Lung (tissue), 11 donors: ENCODE measurements at regions not wholly inside any gene's neighbourhood (a gene's known extent, or its start where the extent isn't known, plus 50 kb on each side); places are given as distances from the start of the nearest gene placed in this dataset.

Source experiments
- ATAC-seq: fragments of 200-7000 bp; cut with Tn5 transposase; one replicate; pipeline ENCODE4 v1.9.1; 2020; ENCODE audit warnings: moderate number of reproducible peaks; ENCODE audit not compliant: insufficient read depth, low FRiP score
- DNase-seq, 3 donors: peaks; one replicate each; pipeline ENCODE4 v3.0.0-alpha.2; 2013 to 2017
- H3K27ac ChIP-seq, 2 donors: one replicate each; pipeline ENCODE4 v1.5.1; 2013; ENCODE audit warnings: mild to moderate bottlenecking in 2 of 2, moderate library complexity in 2 of 2, control low read depth in 1 of 2, inconsistent platforms in 1 of 2, low read depth in 1 of 2, low read length in 1 of 2
- H3K27me3 ChIP-seq, 3 donors: one replicate each; pipeline ENCODE4 v1.5.1; 2013; ENCODE audit warnings: low read length in 2 of 3; ENCODE audit not compliant: control insufficient read depth in 3 of 3, insufficient read depth in 3 of 3
- H3K36me3 ChIP-seq, 4 donors: one replicate each; pipeline ENCODE4 v1.5.1; 2013; ENCODE audit warnings: low read length in 4 of 4, mild to moderate bottlenecking in 1 of 4, moderate library complexity in 1 of 4; ENCODE audit not compliant: control insufficient read depth in 4 of 4, insufficient read depth in 4 of 4
- H3K4me1 ChIP-seq, 5 donors: one replicate each; pipeline ENCODE4 v1.5.1; 2013; ENCODE audit warnings: low read length in 5 of 5, mild to moderate bottlenecking in 2 of 5, moderate library complexity in 1 of 5; ENCODE audit not compliant: control insufficient read depth in 5 of 5, insufficient read depth in 5 of 5
- H3K4me3 ChIP-seq: one replicate; pipeline ENCODE4 v1.5.1; 2013; ENCODE audit warnings: mild to moderate bottlenecking, control low read depth, moderate library complexity
- H3K9ac ChIP-seq, 2 donors: one replicate each; pipeline ENCODE4 v1.5.1; 2013; ENCODE audit warnings: low read length in 2 of 2, control low read depth in 1 of 2; ENCODE audit not compliant: insufficient read depth in 1 of 2
- H3K9me3 ChIP-seq, 4 donors: one replicate each; pipeline ENCODE4 v1.5.1; 2013; ENCODE audit warnings: low read length in 3 of 4, mild to moderate bottlenecking in 1 of 4, moderate library complexity in 1 of 4; ENCODE audit not compliant: control insufficient read depth in 4 of 4, insufficient read depth in 3 of 4
- CTCF ChIP-seq: IDR thresholded peaks from 2 replicates; pipeline ENCODE4 v1.5.1; 2012; ENCODE audit warnings: mild to moderate bottlenecking; ENCODE audit errors: control extremely low read depth, extremely low read depth
- WGBS, 2 donors: extraction: QIAGEN DNeasy Blood & Tissue Kit; methylation state at CpG; one replicate each; pipeline ENCODE4 v1.1.7; 2013; 5-methylcytosine and 5-hydroxymethylcytosine counted together
- donor health status: control.
- donor health status: control.
- donor health status: Bipolar disorder and iron deficiency.
- donor health status: healthy.
- donor health status: DM: yes; HTN: yes; CAD: no.

DNA sequence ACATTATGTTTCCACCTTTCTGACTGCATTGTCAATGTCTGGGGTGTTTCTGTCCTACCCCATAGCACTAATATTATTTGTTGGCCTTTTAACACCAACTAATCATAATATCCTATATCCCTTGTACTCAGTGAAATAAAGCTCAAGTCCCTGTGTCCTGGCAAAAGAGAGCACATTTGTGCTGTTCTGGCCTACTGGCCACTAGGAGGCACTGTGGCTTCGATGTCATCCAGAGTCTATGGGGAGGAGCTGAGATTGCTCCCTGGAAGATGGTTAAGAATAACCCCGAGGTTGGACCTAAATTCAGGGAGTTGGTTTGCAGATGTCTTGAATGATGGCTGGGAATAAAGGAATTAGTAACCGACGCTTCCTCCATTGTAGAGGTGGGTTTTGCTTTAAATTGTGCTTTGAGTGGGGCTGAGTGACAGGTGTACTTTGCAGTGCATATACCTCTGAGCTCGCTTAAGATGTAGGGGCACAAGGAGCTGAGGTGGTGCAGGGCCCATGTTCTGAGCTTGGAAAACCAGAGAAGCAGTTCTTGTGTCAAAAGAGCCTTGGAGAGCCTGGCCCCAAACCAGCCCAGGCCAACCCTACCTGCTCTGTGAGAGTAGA is 191.2 kb upstream of the PRSS1 start:
- no peak overlapping the region for H3K4me3 ChIP-seq
- ATAC-seq (no peak), DNase-seq (peak in 1 of 3 donors; percentile 3)
- H3K9me3 ChIP-seq = no peaks in the 10 kb centered on the region
- H3K4me1 ChIP-seq = no peaks in the 10 kb centered on the region
- H3K27ac ChIP-seq = no peak overlapping the region
- peaks cover 0 to 7% (median 0%) of the 10 kb centered on the region in 3 donors for H3K27me3 ChIP-seq
- TF ChIP-seq CTCF = peak; percentile 31
- H3K36me3 ChIP-seq = no peaks in the 10 kb centered on the region
- WGBS, 2 donors = 23 to 33% methylated on average over 5 of the region's 5 CpGs
- H3K9ac ChIP-seq = no peak overlapping the region

DNA sequence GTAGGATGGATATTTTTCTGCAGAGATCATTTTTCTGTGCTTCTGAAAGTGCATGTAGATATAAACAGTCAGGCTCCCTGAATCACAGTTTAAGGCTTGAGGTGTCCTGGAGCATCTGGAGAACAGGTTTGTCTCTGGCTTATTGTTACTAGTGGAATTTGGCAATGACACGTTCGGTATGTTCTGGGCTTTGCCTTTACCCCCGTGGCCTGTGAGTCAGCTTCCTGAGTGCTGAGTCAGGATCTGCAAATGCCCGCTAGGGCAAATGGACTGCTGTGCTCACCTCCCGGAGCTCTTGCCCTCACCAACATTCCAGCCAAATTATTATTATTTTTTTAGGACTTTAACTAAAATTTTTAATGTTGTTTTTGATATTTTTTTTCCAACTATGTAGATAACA is 192.5 kb upstream of the PRSS1 start:
- WGBS, 2 donors = 14 to 16% methylated on average over 5 of the region's 5 CpGs
- H3K36me3 ChIP-seq = no peaks in the 10 kb centered on the region
- H3K27ac ChIP-seq = no peak overlapping the region
- no peak overlapping the region for H3K4me3 ChIP-seq
- DNase-seq (no peak), ATAC-seq (peak; percentile 79)
- TF ChIP-seq CTCF = no peak
- H3K27me3 ChIP-seq = peaks cover 0 to 7% (median 0%) of the 10 kb centered on the region in 3 donors
- no peaks in the 10 kb centered on the region for H3K4me1 ChIP-seq
- H3K9me3 ChIP-seq = no peaks in the 10 kb centered on the region
- H3K9ac ChIP-seq = no peak overlapping the region

- Histone ChIP-seq H3K27me3 (peaks cover 0 to 7% (median 0%) of the 10 kb centered on the region in 3 donors), H3K36me3 (no peaks in the 10 kb centered on the region), H3K4me3 (no peak overlapping the region), H3K27ac (no peak overlapping the region), H3K9me3 (no peaks in the 10 kb centered on the region), H3K9ac (no peak overlapping the region), H3K4me1 (no peaks in the 10 kb centered on the region)
- no peak for TF ChIP-seq CTCF
- ATAC-seq (no peak), DNase-seq (no peak)
- 50 to 63% methylated on average over 10 of the region's 10 CpGs for WGBS, 2 donors
Measured at GRCh38 chr7:142554560-142555532, 194.4 kb upstream of the PRSS1 start.
